Activated naive CD4-positive, alpha-beta T cell treated with anti-CD3 and anti-CD28 coated beads for 36 hours (primary cell): ENCODE measurements at regions not wholly inside any gene's neighbourhood (a gene's known extent, or its start where the extent isn't known, plus 50 kb on each side); places are given as distances from the start of the nearest gene placed in this dataset.
A peak's percentile ranks its signal among the peaks of the same experiment; 100 is the strongest.

Experiments used
- CTCF ChIA-PET: fragments of 350-600 bp; sonication (Branson Sonifier 250); formaldehyde crosslinking; loops from one replicate; lab custom pipeline; 2021; ENCODE audit warnings: antibody characterized with exemption; lab: Charles Lee
- DNase-seq: peaks from one replicate; pipeline ENCODE4 v3.0.0-alpha.2; 2020
- H3K27ac Mint-ChIP-seq: one replicate; pipeline ENCODE4 v1.8.0; 2021; ENCODE audit warnings: mild to moderate bottlenecking, mixed read lengths
- H3K27me3 Mint-ChIP-seq: one replicate; pipeline ENCODE4 v1.8.0; 2021; ENCODE audit warnings: low read depth, mixed read lengths
- H3K36me3 Mint-ChIP-seq: one replicate; pipeline ENCODE4 v1.8.0; 2021; ENCODE audit warnings: low read depth, mixed read lengths
- H3K4me1 Mint-ChIP-seq: one replicate; pipeline ENCODE4 v1.8.0; 2021; ENCODE audit warnings: low read depth, mixed read lengths
- H3K4me3 Mint-ChIP-seq: one replicate; pipeline ENCODE4 v1.8.0; 2021; ENCODE audit warnings: mild to moderate bottlenecking, moderate library complexity, mixed read lengths
- H3K9me3 Mint-ChIP-seq: one replicate; pipeline ENCODE4 v1.8.0; 2021; ENCODE audit warnings: mixed read lengths
- intact Hi-C: fragments of 100-400 bp; cut with micrococcal nuclease; formaldehyde crosslinking; loops from one replicate; pipeline ENCODE4 v1.15.1; 2023

DNA sequence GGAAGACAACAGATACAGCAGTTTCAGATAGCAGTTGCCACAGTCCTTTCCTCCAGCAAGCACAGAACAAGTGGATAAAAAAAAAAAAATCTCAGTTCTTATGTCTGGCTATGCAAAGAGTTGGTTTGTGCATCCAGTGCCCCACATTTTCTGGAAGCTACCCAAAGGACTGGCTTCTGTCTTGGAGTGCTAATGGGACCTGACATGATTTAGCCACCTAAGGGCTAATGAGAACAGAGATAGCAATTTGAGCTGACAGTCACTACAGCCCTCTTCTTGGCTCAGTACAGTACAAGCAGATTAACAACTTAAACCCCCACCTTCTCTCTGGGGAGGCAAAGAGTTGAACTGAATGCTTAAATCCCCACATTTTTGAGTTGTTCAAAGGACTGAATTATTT lies 976.8 kb downstream of the TBC1D32 start:
- CTCF ChIA-PET, result no interaction called here
- DNase-seq, result no peak
- Mint-ChIP-seq H3K9me3 (peaks cover 15% of the 10 kb centered on the region), H3K4me1 (no peaks in the 10 kb centered on the region), H3K27ac (no peak overlapping the region), H3K27me3 (no peaks in the 10 kb centered on the region), H3K4me3 (no peak overlapping the region), H3K36me3 (no peaks in the 10 kb centered on the region)
- intact Hi-C loops, result no loop called here

DNA sequence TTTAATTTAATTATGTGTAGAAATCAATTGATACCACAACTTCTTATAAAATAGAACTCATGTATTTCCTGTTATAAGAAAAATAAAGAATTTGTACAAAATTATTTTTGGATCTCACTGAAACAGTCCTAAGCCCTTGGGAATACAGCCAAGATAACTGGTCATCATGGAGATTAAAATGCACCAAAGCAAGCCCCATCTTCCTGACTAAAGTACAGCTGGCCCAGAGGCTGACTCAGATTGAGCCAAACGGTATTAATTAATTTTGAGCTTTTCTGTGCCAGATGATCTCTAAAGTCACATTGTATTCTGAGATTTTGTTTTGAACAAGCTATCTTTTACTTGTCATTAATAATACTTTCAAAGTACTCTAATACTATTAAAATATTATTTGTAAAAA lies 978.5 kb downstream of the TBC1D32 start:
- Mint-ChIP-seq H3K27me3 (no peaks in the 10 kb centered on the region), H3K4me1 (no peaks in the 10 kb centered on the region), H3K4me3 (no peak overlapping the region), H3K36me3 (no peaks in the 10 kb centered on the region), H3K9me3 (peaks cover 13% of the 10 kb centered on the region), H3K27ac (no peak overlapping the region)
- DNase-seq, result no peak
- intact Hi-C loops, result no loop called here
- CTCF ChIA-PET, result interaction anchor here (0.6 kb wide), 1 partner anchor 412 kb away, joined by 7 read pairs; no protein-coding TSS in a partner anchor

DNA sequence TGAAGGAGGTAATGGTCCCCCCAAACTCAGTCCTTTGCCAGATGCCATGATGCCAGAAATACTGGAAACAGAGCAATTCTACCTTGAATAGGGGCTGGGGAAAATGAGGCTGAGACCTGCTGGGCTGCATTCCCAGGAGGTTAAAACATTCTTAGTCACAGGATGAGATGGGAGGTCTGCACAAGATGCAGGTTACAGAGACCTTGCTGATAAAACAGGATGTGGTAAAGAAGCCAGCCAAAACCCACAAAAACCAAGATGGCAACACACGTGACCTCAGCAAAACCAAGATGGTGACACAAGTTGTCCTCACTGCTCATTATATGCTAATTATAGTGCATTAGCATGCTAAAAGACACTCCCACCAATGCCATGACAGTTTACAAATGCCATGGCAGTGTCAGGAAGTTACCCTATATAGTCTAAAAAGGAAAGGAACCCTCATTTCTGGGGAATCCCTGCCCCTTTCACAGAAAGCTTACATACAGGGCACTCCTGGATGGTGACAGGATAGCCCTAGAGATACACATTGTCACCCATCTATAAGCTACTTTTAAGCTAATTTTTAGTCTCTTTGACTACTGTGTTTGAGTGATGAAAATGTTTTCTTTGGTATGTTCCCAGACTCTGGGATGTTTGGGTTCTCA lies 979.7 kb downstream of the TBC1D32 start:
- Mint-ChIP-seq H3K9me3 (peaks cover 12% of the 10 kb centered on the region), H3K36me3 (no peaks in the 10 kb centered on the region), H3K27ac (no peak overlapping the region), H3K4me3 (no peak overlapping the region), H3K27me3 (no peaks in the 10 kb centered on the region), H3K4me1 (no peaks in the 10 kb centered on the region)
- DNase-seq, result peak; percentile 7
- intact Hi-C loops, result no loop called here
- CTCF ChIA-PET, result no interaction called here

- no peak overlapping the region for H3K4me3 Mint-ChIP-seq
- H3K27ac Mint-ChIP-seq, result no peak overlapping the region
- DNase-seq, result no peak
- H3K9me3 Mint-ChIP-seq, result no peaks in the 10 kb centered on the region
- intact Hi-C loops, result no loop called here
- CTCF ChIA-PET, result interaction anchor here (0.7 kb wide), 1 partner anchor 899 kb away, joined by 3 read pairs; no protein-coding TSS in a partner anchor
- no peaks in the 10 kb centered on the region for H3K4me1 Mint-ChIP-seq
- H3K27me3 Mint-ChIP-seq, result no peaks in the 10 kb centered on the region
- H3K36me3 Mint-ChIP-seq, result no peaks in the 10 kb centered on the region
These were observed 981.8 kb downstream of the TBC1D32 start for GRCh38 chr6:120352491-120352890.

DNA sequence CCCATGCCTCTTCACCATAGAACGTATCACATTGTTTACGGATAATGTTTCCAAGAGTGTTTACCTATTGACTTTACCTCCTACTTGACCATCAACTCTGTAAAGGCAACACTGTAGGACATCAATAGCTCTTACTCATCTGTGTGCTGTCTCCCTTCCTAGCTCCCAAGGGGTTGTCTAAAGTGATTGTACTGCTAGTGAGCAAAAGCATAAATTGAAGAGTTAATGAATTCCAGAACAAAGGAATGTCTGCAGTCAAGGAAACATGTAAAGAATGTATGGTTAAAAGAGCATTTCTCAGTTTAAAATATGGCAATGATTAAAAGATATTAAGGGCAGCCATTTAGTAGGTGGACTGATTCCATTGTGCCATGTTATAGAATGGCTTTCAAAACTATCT lies 985.4 kb downstream of the TBC1D32 start:
- no peaks in the 10 kb centered on the region for H3K27me3 Mint-ChIP-seq
- H3K36me3 Mint-ChIP-seq, result no peaks in the 10 kb centered on the region
- CTCF ChIA-PET, result no interaction called here
- intact Hi-C loops, result no loop called here
- no peak overlapping the region for H3K4me3 Mint-ChIP-seq
- no peak overlapping the region for H3K27ac Mint-ChIP-seq
- DNase-seq, result no peak
- no peaks in the 10 kb centered on the region for H3K9me3 Mint-ChIP-seq
- H3K4me1 Mint-ChIP-seq, result no peaks in the 10 kb centered on the region

GRCh38 chr6:120328521-120328920 lies 979.0 kb upstream of the MAN1A1 start:
- no peak overlapping the region for H3K27ac Mint-ChIP-seq
- H3K4me1 Mint-ChIP-seq, result no peaks in the 10 kb centered on the region
- no peaks in the 10 kb centered on the region for H3K36me3 Mint-ChIP-seq
- CTCF ChIA-PET, result no interaction called here
- intact Hi-C loops, result no loop called here
- no peak for DNase-seq
- H3K27me3 Mint-ChIP-seq, result no peaks in the 10 kb centered on the region
- H3K9me3 Mint-ChIP-seq, result peaks cover under 1% of the 10 kb centered on the region
- no peak overlapping the region for H3K4me3 Mint-ChIP-seq

DNA sequence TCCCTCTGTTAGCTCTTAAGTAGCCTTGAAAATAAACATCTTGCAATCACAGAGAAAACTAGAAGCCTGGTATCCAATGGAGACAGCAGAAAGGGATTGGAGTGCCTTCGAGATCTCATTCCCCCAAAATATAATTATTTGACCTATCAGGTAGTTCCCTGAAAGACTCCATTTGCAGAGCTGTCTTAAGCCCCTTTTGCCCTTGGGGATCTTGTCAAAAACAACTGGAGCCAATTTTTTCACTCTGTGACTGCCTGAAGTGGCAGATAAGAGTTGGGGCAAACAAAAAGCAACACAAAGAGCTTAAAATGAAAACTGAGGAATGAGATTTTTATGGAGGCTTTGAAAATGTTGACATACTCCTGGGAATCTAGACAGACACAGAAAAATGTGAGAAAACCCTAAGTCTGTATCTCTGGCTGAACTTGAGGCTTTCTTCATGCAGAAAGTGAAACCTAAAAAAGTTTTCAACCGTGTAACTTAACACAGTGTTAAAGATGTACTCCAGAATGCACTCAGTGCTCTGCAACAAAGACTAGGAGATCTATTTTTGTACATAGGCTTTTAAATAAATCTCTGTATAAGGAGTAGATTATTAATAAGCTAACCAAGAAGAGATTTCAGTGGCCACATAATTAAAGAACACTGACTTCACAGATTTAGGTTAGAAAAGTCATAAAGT lies 971.1 kb upstream of the MAN1A1 start:
- Mint-ChIP-seq H3K36me3 (no peaks in the 10 kb centered on the region), H3K27me3 (no peaks in the 10 kb centered on the region), H3K27ac (no peak overlapping the region), H3K9me3 (peaks cover 15% of the 10 kb centered on the region), H3K4me1 (no peaks in the 10 kb centered on the region), H3K4me3 (no peak overlapping the region)
- no peak for DNase-seq
- intact Hi-C loops, result no loop called here
- CTCF ChIA-PET, result no interaction called here

DNA sequence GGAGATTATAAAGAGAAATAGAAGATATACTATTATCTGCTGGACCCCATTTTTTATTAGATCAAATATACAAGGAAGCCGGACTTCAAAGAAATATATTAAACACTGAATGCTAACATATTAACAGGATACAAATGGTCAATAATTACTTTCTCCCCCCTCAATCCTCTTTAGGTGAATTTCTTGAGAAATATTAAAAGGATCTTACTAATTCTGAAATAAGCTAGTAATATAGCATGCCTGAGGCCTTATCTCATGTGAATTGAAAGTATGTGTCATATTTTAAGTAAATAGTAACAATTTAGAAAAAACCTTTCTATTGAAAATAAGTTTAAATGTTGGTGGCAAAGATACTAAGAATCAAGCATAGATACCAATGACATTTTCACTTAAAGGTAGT lies 954.7 kb upstream of the MAN1A1 start:
- no peak for DNase-seq
- no peaks in the 10 kb centered on the region for H3K27me3 Mint-ChIP-seq

DNA sequence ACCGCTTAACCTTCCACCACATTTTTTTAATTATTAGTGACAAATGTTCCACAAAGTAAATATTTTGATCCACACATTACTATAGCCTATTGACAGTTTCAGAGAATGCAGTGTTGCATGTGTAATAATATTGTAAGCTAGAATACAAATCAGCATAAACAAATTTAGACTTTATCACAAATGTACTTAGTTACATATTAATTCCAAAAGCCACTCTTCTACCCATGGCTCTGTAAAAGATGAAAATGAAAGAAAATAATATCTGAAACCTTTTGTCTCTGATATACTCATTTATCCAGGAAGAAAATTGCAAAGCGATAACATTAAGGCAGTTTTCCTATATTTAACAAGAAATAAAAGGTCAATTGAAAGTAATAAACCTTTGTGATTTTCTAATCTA lies 954.0 kb upstream of the MAN1A1 start:
- intact Hi-C loops, result no loop called here
- CTCF ChIA-PET, result no interaction called here
- H3K27me3 Mint-ChIP-seq, result no peaks in the 10 kb centered on the region
- no peak for DNase-seq
- H3K9me3 Mint-ChIP-seq, result no peaks in the 10 kb centered on the region
- H3K4me1 Mint-ChIP-seq, result no peaks in the 10 kb centered on the region
- H3K4me3 Mint-ChIP-seq, result no peak overlapping the region
- H3K36me3 Mint-ChIP-seq, result no peaks in the 10 kb centered on the region
- H3K27ac Mint-ChIP-seq, result no peak overlapping the region

More for the DNA sequence above, 954.7 kb upstream of the MAN1A1 start:
- no peaks in the 10 kb centered on the region for H3K36me3 Mint-ChIP-seq
- H3K9me3 Mint-ChIP-seq, result no peaks in the 10 kb centered on the region
- no peak overlapping the region for H3K4me3 Mint-ChIP-seq
- H3K4me1 Mint-ChIP-seq, result no peaks in the 10 kb centered on the region
- CTCF ChIA-PET, result interaction anchor here (0.6 kb wide), 1 partner anchor 84 kb away, joined by 3 read pairs; no protein-coding TSS in a partner anchor
- H3K27ac Mint-ChIP-seq, result no peak overlapping the region
- intact Hi-C loops, result no loop called here

DNA sequence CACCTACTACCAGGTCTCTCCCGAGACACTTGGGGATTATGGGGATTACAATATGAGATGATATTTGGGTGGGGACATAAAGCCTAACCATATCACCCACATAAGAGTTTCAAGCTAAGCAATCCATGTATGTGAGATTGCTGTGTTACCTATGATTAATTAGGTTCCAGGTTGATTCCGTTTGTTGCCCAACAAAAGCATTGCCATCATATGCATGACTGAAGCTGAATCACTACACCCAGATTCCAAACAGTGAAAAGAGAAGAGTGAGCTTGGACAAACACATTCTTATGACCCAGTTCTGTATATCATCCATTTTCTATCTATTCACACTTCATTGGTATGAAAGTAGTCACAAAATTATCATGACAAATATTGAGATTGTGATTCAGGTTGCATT lies 952.5 kb upstream of the MAN1A1 start:
- no peaks in the 10 kb centered on the region for H3K36me3 Mint-ChIP-seq
- H3K9me3 Mint-ChIP-seq, result no peaks in the 10 kb centered on the region
- H3K4me1 Mint-ChIP-seq, result no peaks in the 10 kb centered on the region
- DNase-seq, result no peak
- CTCF ChIA-PET, result no interaction called here
- H3K27ac Mint-ChIP-seq, result no peak overlapping the region
- H3K4me3 Mint-ChIP-seq, result no peak overlapping the region
- intact Hi-C loops, result no loop called here
- H3K27me3 Mint-ChIP-seq, result no peaks in the 10 kb centered on the region

- Mint-ChIP-seq H3K9me3 (peaks cover 10% of the 10 kb centered on the region), H3K4me1 (no peaks in the 10 kb centered on the region), H3K36me3 (no peaks in the 10 kb centered on the region), H3K4me3 (no peak overlapping the region), H3K27ac (no peak overlapping the region), H3K27me3 (no peaks in the 10 kb centered on the region)
- intact Hi-C loops, result no loop called here
- no peak for DNase-seq
- CTCF ChIA-PET, result no interaction called here
These were observed 941.4 kb upstream of the MAN1A1 start for GRCh38 chr6:120290964-120291363.

DNA sequence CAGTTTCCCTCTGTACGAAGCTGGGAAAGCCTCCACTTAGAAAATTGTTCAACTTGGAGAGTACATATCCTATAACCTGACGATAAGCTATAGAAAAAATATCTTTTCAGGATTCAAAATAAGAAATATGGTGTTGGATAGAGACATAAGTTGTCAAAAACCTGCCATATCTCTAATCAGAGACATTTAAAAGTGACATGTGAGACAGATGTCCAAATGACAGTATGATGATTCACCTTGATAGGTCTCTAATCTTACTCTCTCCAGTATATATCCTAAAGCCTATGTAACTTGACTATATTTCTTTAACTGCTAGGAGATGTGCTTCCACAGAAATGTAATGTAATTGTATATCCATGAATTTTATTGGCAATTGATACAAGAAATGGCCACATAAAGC lies 932.4 kb upstream of the MAN1A1 start:
- CTCF ChIA-PET, result interaction anchor here (0.6 kb wide), 1 partner anchor 9 kb away, joined by 4 read pairs; no protein-coding TSS in a partner anchor
- Mint-ChIP-seq H3K4me3 (no peak overlapping the region), H3K9me3 (no peaks in the 10 kb centered on the region), H3K36me3 (no peaks in the 10 kb centered on the region), H3K27me3 (no peaks in the 10 kb centered on the region), H3K27ac (no peak overlapping the region), H3K4me1 (no peaks in the 10 kb centered on the region)
- intact Hi-C loops, result no loop called here
- no peak for DNase-seq
